H1 (cell line): ENCODE measurements at regions not wholly inside any gene's neighbourhood (a gene's known extent, or its start where the extent isn't known, plus 50 kb on each side); places are given as distances from the start of the nearest gene placed in this dataset.

Source experiments
- E2F6 ChIP-seq: IDR thresholded peaks from 2 replicates; pipeline ENCODE4 v1.6.1; 2012; ENCODE audit warnings: inconsistent platforms
- TEAD4 ChIP-seq: IDR thresholded peaks from 2 replicates; pipeline ENCODE4 v1.6.1; 2012; ENCODE audit warnings: low read depth, low read length, inconsistent platforms, mixed read lengths

DNA sequence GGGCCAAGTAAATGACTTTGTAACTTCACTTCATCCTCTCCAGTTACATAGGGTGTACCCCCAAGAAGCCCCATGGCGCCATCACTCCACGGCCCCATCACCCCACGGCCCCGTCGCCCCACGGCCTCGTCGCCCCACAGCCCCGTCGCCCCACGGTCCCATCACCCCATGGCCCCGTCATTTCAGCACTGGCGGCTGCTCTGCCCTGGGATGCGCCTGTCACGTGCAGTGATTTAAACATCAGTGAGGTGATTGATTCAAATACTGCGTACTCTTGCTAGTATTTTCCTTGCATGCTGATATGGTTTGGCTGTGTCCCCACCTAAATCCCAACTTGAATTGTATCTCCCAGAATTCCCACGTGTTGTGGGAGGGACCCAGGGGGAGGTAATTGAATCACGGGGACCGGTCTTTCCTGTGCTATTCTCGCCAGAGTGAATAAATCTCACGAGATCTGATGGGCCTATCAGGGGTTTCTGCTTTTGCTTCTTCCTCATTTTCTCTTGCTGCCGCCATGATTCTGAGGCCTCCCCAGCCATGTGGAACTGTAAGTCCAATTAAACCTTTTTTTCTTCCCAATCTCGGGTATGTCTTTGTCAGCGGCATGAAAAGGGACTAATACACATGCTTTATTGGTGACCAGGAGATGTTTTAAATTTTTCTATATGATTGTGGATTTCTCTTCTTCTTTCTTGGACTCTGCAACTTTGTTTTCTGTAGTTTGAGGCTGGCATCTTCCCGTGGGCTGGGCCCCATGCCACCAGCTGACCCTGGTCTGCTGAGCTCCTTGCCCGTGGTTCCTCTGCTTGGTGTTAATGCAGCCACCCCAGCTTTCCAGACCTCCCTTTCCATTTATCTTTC is 50.1 kb upstream of the PCBP3 start (continued):
- TF ChIP-seq TEAD4 (no peak), E2F6 (no peak)
- TF ChIP-seq, all 59 proteins: peak for 0
